NCI-H82 (cell line): ENCODE measurements at regions not wholly inside any gene's neighbourhood (a gene's known extent, or its start where the extent isn't known, plus 50 kb on each side); places are given as distances from the start of the nearest gene placed in this dataset.
"Not testable (repeated sequence)": the region's sequence is repeated elsewhere in the genome, so short reads cannot be mapped to it uniquely, and the experiment has no call there.

Source experiments
- DNase-seq: peaks from one replicate; lab custom pipeline; 2025; lab: John Stamatoyannopoulos, UW

DNA sequence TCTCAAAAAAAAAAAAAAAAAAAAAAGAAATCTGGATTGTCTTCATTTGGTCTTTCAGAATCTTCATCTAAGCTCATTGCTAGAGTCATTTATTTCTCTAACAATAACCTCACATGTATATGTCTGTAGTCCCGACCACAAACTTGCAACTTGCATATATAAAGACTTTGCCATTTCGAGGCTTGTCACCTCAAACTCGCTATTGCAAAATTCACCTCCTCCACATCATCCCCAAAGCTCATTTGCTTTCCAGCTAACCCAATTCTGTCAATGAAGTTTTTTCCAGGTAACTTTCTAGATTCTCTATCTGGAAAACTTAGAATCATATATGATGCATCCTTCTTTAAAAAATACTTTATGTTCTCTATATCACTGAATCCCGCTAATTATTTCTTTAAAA lies 393.2 kb upstream of the ATXN7L3B start:
- DNase-seq, result no peak

- no peak for DNase-seq
Measured at GRCh38 chr12:74145328-74145727, 392.3 kb upstream of the ATXN7L3B start.

GRCh38 chr12:74148849-74149248 lies 388.8 kb upstream of the ATXN7L3B start:
- no peak for DNase-seq

DNA sequence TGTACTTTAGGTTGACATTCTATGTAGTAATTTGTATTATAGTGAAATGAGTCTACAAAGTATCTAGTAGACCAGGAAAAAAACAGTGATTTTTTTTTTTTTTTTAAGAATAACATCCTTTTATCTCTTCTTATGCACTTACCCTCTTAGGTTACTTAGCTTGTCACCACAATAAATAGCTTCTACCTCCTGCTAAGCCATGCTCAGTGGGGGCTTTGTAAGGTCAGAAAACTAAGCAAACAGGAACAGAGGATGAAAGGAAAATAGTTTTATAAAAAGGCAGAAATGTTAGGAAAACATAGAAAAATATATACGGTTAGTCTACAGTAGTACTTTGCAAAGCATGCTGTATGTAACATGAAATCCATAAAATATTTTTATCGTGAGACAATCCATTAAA lies 385.3 kb upstream of the ATXN7L3B start:
- no peak for DNase-seq

DNA sequence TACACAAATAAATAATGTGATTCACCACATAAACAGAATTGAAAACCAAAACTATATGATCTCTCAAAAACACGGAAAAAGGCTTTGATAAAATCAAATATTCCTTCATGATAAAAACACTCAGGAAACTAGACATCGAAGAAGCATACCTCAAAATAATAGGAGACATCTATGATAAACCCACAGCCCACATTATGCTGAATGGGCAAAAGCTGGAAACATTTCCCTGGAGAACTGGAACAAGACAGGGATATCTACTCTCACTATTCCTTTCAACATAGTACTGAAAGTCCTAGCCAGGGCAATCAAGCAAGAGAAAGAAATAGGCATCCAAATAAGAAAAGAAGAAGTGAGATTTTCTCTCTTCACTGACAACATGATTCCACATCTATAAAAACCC lies 371.5 kb upstream of the ATXN7L3B start:
- DNase-seq, result no peak

- DNase-seq, result no peak
Measured at GRCh38 chr12:74169607-74170006, 368.0 kb upstream of the ATXN7L3B start.

GRCh38 chr12:74170645-74171477 lies 366.8 kb upstream of the ATXN7L3B start:
- DNase-seq, result no peak

- DNase-seq, result no peak
Measured at GRCh38 chr12:74171478-74171909, 366.1 kb upstream of the ATXN7L3B start.

DNA sequence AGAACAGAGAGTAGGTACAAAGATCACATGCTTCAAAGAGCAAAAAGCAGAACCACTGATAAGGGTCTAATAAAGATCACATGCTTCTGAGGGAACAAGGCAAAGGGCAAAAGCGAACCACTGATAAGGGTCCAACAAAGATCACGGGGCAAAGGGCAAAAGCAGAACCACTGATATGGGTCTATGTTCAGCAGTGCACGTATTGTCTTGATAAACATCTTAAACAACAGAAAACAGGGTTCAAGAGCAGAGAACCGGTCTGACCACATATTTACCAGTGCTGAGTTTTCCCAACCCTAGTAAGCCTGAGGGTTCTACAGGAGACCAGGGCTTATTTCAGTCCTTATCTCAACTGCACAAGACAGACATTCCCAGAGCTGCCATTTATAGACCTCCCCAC lies 362.7 kb upstream of the ATXN7L3B start:
- not testable (repeated sequence) for DNase-seq

- no peak for DNase-seq
Measured at GRCh38 chr12:74185360-74185759, 352.3 kb upstream of the ATXN7L3B start.

GRCh38 chr12:74193191-74193590 lies 344.4 kb upstream of the ATXN7L3B start:
- DNase-seq, result no peak

GRCh38 chr12:74204236-74204635 lies 333.4 kb upstream of the ATXN7L3B start:
- no peak for DNase-seq

DNA sequence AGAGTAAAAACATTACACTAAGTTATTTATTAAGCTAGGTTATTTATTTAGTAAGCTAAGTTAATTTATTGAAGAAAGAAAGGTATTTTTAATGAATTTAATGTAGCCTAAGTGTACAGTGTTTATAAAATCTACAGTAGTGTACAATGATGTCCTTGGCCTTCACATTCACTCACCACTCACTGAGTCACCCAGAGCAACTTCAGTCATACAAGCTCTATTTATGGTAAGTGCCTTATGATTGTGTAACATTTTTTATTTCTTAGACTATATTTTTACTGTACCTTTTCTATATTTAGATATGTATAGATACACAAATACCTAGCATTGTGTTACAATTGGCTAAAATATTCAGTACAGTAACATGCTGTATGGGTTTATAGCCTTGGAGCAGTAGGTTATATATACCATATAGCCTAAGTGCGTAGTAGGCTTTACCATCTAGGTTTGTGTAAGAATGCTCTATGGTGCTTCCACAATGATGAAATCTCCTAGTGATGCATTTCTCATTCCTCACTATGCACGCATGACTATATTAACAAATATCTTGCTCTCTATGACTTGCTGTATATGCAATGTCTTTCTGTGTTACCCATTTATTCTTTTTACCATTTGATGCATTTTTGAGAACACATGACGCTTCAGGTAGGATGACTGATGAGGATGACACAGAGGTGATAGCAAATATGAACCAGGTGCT lies 309.6 kb upstream of the ATXN7L3B start:
- DNase-seq, result no peak

GRCh38 chr12:74229671-74230070 lies 308.0 kb upstream of the ATXN7L3B start:
- DNase-seq, result no peak

GRCh38 chr12:74235342-74235741 lies 302.3 kb upstream of the ATXN7L3B start:
- no peak for DNase-seq

GRCh38 chr12:74241341-74241740 lies 296.3 kb upstream of the ATXN7L3B start:
- no peak for DNase-seq

DNA sequence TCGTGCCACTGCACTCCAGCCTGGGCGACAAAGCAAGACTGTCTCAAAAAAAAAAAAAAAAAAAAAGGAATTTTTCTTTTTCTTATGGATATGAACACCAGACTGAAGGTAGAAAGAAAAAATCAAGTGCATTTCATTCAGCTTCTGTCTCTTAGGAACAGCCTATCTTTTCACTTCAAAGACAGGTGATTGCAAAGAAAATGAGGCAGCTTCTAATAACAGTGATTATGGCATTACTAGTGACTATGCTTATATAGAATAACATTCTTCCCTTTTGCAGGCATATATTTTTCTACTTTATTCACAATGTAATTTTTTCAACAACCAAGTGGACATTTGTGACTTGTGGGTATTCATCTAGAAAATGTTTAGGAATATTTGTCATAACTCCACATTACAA lies 295.5 kb upstream of the ATXN7L3B start:
- no peak for DNase-seq

- DNase-seq, result no peak
Measured at GRCh38 chr12:74245458-74245857, 292.2 kb upstream of the ATXN7L3B start.

- no peak for DNase-seq
Measured at GRCh38 chr12:74250891-74251290, 286.7 kb upstream of the ATXN7L3B start.

DNA sequence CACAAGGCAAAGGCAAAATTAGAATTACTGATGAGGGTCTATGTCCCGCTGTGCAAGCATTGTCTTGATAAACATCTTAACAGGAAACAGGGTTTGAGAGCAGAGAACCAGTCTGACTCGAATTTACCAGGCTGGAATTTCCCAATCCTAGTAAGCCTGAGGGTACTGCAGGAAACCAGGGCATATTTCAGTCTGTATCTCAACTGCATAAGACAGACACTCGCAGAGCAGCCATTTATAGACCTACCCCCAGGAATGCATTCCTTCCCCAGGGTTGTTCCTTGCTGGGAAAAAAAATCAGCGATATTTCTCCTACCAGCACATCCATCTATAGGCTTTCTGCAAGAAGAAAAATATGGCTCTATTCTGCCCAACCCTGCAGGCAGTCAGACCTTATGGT lies 283.8 kb upstream of the ATXN7L3B start:
- not testable (repeated sequence) for DNase-seq

DNA sequence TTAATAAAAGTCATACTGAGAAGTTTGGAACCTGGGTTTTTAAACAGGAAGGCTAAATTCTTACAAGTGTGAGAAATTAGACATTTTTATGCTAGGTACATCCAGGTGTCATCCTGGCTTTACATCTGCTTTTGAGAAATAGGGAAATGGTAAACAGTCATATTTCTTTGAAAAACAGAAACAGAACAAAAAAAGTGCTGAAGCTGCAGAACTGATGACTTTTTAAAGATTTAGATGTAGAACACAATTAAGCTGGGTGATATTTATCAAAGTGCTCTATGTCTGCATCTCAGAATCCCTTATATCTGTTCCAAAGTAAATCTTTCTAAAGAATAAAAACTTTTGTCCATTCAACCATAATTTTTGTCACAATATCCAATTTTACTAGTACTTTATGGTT lies 282.9 kb upstream of the ATXN7L3B start:
- no peak for DNase-seq

DNA sequence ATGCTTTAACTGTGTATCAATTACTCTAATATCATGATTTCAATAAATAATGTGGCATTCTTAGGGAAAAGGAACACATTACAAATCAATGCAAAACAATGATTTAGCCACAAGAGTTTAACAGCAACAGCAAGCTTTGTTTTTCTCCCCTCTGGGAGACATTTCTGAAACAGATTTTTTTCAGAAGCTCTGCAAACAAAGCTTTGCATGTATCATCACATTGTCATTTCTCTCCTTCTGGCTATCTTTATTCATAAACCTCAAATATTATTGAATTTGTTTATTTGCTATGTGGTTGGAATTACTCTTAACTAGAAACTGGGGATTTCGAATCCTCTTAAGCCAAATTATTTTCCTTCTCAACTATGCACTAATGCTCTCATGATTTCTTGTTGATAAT lies 278.4 kb upstream of the ATXN7L3B start:
- no peak for DNase-seq

- DNase-seq, result no peak
Measured at GRCh38 chr12:74264692-74265091, 272.9 kb upstream of the ATXN7L3B start.
